ENCODE measurements at regions not wholly inside any gene's neighbourhood (a gene's known extent, or its start where the extent isn't known, plus 50 kb on each side); places are given as distances from the start of the nearest gene placed in this dataset.

GRCh38 chr18:34637094-34637801, 72.8 kb upstream of the DTNA start:
- Histone ChIP-seq H3K4me1 (ENCODE audit: control insufficient read depth, insufficient read depth, low read length) (no peaks in the 10 kb centered on the region), H4K20me1 (ENCODE audit: insufficient read depth, low read length) (no peaks in the 10 kb centered on the region), H2AK9ac (replicated peaks; ENCODE audit: low read depth, low read length, poor library complexity) (no peak overlapping the region), H2AK5ac (ENCODE audit: low read depth, low read length) (no peak overlapping the region), H4K5ac (ENCODE audit: low read depth, low read length) (no peak overlapping the region), H4K8ac (ENCODE audit: low read depth in 2 of 2, low read length in 2 of 2) (no peak overlapping the region), H3K9me1 (ENCODE audit: insufficient read depth, low read length) (no peaks in the 10 kb centered on the region), H2BK5ac (ENCODE audit: low read depth, low read length, poor library complexity, severe bottlenecking) (no peak overlapping the region), H2BK15ac (ENCODE audit: low read depth, low read length) (no peak overlapping the region), H2AFZ (replicated peaks; ENCODE audit: low read length, poor library complexity) (no peak overlapping the region), H3K27ac (ENCODE audit: insufficient read depth, low read length) (no peak overlapping the region), H3K56ac (ENCODE audit: extremely low read depth, insufficient read depth, low read length) (no peak overlapping the region), H3K4me3 (ENCODE audit: insufficient read depth, low read depth, low read length) (no peak overlapping the region), H3K14ac (replicated peaks; ENCODE audit: low read depth, low read length) (no peak overlapping the region), H3K79me1 (ENCODE audit: low read depth in 1 of 2, low read length in 2 of 2) (no peaks in the 10 kb centered on the region), H3K36me3 (ENCODE audit: control insufficient read depth, insufficient read depth, low read length) (no peaks in the 10 kb centered on the region), H3K9me3 (ENCODE audit: control insufficient read depth, insufficient read depth, low read length) (no peaks in the 10 kb centered on the region), H4K91ac (ENCODE audit: insufficient read depth, low read depth, low read length) (no peak overlapping the region), H2BK20ac (ENCODE audit: low read depth, low read length) (no peak overlapping the region), H3K9ac (ENCODE audit: low read depth, low read length) (no peak overlapping the region), H3K18ac (ENCODE audit: low read depth, low read length) (no peak overlapping the region), H3K27me3 (ENCODE audit: control insufficient read depth, insufficient read depth, low read length) (peaks cover 2% of the 10 kb centered on the region; the same call in 1 of the 2 replicates), H3K4ac (ENCODE audit: low read depth, low read length) (no peak overlapping the region), H3K4me2 (ENCODE audit: low read depth, low read length) (no peak overlapping the region), H3K23ac (ENCODE audit: low read depth, low read length) (no peak overlapping the region), H2BK120ac (ENCODE audit: low read depth, low read length) (no peak overlapping the region)
- no CpG with 5 or more reads among the region's 3 CpGs for WGBS, 2 experiments (ENCODE audit: extremely low coverage in 2 of 2, insufficient read length in 1 of 2)
- no TSS peak for BruUV-seq (replicated peaks)
- intact Hi-C loops (cut with micrococcal nuclease): no loop called here
- dilution Hi-C loops (cut with HindIII; ENCODE audit: low sequenced_read_pairs, unreplicated experiment): no loop called here
- TF ChIP-seq USF2 (IDR thresholded peaks at IDR 0.05; ENCODE audit: low read depth, low read length): no peak
- TF ChIP-seq CHD1 (IDR thresholded peaks at IDR 0.05; ENCODE audit: low read depth, low read length): no peak
- no peak for TF ChIP-seq MAFK (IDR thresholded peaks at IDR 0.05; ENCODE audit: low read depth, low read length)
- no peak for TF ChIP-seq MXI1 (IDR thresholded peaks at IDR 0.05; ENCODE audit: borderline replicate concordance, low read depth, low read length)
- TF ChIP-seq BHLHE40 (IDR thresholded peaks at IDR 0.05; ENCODE audit: low read depth, low read length): no peak
- no peak for TF ChIP-seq RCOR1 (IDR thresholded peaks at IDR 0.05; ENCODE audit: insufficient replicate concordance, low read length)
- no peak for TF ChIP-seq POLR2A (IDR thresholded peaks at IDR 0.05; ENCODE audit: low read depth, low read length)
- no peak for TF ChIP-seq SMC3 (IDR thresholded peaks at IDR 0.05; ENCODE audit: low read depth, low read length)
- TF ChIP-seq FOS (IDR thresholded peaks at IDR 0.05; ENCODE audit: low read depth, low read length): no peak
- TF ChIP-seq CEBPB (IDR thresholded peaks at IDR 0.05; ENCODE audit: low read depth, low read length): no peak
- TF ChIP-seq CTCF (conservative IDR thresholded peaks at IDR 0.05; ENCODE audit: low read depth, low read length): no peak
- no peak for TF ChIP-seq NFE2L2 (IDR thresholded peaks at IDR 0.05; ENCODE audit: low read depth, low read length)
- no peak for TF ChIP-seq RFX5 (IDR thresholded peaks at IDR 0.05; ENCODE audit: low read depth, low read length)
- no peak for TF ChIP-seq MAZ (IDR thresholded peaks at IDR 0.05; ENCODE audit: borderline replicate concordance, low read depth, low read length)
- TF ChIP-seq ELK1 (IDR thresholded peaks at IDR 0.05; ENCODE audit: borderline replicate concordance, low read depth, low read length): no peak
- in situ Hi-C loops (cut with MboI; ENCODE audit: low sequenced_read_pairs): no loop called here
- POLR2A ChIA-PET (ENCODE audit: unreplicated experiment): no interaction called here
- CTCF ChIA-PET: interaction anchor here (1.0 kb wide), 1 partner anchor 24 kb away, joined by 3 read pairs; no protein-coding TSS in a partner anchor
- ATAC-seq (ENCODE audit: low read depth) (no peak), DNase-seq (no peak)
